ENCODE measurements at regions not wholly inside any gene's neighbourhood (a gene's known extent, or its start where the extent isn't known, plus 50 kb on each side); places are given as distances from the start of the nearest gene placed in this dataset.

DNA sequence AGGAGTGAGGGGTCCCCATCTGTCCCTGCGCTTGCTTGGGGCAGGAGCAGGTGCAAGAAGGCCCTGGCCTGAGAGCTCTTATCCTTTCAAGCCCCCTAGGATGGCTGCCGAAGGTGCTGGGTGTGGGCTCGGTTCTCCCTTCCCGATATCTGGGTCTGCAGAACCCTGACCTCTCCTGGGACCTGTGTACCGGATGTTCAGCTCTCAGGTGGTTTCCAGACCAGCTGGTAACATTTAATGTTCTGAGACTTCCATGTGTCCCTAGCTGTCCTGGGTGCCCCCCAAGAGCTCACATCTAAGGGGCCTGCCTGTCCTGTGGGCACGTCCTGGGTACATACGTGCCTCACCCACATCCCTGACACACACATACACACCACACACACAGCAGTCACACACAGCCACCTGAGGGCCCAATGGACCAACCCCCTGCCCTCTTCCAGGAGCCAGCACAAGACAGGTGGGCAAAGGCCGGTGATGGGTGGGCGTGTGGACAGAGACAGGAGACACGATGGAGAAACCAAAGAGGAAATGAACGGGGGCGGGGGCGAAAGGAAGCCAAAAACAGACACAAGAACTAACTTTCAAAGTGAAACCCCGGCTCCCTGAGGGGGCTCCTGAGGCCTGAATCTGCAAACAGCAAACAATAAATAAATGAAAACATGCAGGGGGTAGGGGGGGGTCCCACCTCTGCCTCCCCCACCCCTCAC is 124.3 kb downstream of the PTPRS start:
- TF ChIP-seq, protein P1, sequence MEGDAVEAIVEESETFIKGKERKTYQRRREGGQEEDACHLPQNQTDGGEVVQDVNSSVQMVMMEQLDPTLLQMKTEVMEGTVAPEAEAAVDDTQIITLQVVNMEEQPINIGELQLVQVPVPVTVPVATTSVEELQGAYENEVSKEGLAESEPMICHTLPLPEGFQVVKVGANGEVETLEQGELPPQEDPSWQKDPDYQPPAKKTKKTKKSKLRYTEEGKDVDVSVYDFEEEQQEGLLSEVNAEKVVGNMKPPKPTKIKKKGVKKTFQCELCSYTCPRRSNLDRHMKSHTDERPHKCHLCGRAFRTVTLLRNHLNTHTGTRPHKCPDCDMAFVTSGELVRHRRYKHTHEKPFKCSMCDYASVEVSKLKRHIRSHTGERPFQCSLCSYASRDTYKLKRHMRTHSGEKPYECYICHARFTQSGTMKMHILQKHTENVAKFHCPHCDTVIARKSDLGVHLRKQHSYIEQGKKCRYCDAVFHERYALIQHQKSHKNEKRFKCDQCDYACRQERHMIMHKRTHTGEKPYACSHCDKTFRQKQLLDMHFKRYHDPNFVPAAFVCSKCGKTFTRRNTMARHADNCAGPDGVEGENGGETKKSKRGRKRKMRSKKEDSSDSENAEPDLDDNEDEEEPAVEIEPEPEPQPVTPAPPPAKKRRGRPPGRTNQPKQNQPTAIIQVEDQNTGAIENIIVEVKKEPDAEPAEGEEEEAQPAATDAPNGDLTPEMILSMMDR (IDR thresholded peaks at IDR 0.05): no peak

DNA sequence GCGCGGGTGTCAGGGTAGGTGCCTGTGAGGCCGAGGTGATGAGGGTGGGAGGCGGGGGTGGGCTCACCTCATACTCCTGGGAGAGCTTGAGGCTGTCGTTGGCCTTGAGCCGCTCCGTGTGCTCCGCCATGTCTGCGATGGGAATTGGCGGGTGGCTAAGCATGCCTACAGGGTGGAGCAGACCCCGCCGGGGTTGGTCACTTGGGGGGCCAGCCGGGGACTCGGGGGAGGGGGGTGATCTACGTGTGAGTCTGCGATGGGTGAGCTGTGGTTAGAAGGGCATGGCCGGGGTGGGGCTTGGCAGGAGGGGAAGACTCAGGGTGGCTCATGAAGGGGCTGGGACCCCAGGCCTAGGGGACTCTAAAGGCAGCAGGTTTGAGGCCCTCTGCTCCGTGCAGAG is 125.2 kb downstream of the PTPRS start:
- TF ChIP-seq, protein P1 (IDR thresholded peaks at IDR 0.05): no peak

DNA sequence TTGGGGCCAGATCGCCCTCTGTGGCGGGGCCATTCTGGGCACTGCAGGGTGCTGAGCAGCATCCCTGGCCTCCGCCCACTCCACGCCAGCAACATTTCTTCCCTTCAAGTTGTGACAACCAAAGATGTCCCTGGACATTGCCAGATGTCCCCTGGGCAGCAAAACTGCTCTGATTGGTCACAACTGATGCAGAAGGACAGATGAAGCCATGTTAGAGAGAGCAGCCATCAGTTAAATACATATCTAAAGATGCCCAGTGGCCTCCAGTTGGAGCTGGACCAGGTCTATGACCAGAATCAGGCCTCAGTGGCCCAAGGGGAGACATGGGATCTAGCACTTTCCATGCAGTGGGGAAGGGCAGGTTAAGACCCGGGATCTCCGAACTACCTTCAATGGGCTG is 125.7 kb downstream of the PTPRS start:
- TF ChIP-seq, protein P1 (IDR thresholded peaks at IDR 0.05): no peak

DNA sequence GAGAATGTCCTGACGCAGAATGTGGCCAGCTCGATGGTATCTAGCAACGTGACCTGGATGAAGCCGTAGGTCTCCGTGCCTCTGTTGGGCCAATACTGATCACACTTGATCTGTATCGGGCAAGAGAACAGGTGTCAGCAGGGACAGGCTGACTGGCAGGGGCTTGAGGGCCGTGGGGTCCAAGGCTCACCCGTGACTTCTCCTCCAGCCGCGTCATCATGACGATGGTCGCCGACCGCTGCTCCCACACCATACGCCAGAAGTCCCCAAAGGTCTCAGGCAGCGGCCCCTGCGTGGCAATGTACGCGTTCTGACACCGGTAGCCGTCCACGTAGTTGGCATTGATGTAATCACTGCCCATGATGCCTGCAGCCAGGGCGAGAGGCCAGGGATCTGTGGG is 126.2 kb downstream of the PTPRS start:
- TF ChIP-seq, protein P1 (IDR thresholded peaks at IDR 0.05): no peak

DNA sequence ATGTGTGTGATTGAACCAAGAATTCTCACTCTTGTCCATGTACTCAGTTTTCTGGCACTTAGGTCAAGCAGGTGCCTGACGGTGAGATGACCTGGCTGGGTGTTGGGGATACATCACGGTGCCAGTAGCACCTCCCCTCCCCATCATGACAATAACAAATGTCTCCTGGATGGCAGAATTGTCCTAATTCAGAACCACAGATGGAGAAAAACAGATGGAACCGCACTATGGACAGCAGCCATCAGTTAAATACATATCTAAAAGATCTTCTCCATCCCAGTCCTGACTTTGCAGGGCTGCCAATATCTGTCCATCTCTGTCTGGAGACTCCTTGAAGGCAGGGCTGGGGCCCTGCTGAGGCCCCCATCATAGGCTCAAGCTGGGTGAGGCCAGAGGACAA is 126.9 kb downstream of the PTPRS start:
- TF ChIP-seq, protein P1 (IDR thresholded peaks at IDR 0.05): no peak

DNA sequence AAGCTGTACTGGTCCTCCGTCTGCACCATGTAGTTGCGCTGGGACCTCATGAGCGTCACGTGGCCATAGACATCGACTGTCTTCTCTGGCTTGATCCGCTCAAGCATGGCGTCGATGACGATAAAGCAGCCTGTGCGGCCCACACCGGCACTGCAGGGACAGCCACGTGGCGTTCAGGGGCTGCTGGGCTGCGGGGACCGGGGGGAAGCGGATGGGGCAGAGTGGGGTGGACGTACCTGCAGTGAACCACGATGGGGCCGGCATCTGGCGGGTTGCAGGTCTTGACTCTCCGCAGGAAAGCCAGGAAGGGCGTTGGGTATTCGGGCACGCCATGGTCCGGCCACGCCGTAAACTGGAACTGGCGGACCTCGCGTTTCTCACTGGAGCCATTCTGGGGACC is 128.5 kb downstream of the PTPRS start:
- TF ChIP-seq, protein P1 (IDR thresholded peaks at IDR 0.05): no peak

DNA sequence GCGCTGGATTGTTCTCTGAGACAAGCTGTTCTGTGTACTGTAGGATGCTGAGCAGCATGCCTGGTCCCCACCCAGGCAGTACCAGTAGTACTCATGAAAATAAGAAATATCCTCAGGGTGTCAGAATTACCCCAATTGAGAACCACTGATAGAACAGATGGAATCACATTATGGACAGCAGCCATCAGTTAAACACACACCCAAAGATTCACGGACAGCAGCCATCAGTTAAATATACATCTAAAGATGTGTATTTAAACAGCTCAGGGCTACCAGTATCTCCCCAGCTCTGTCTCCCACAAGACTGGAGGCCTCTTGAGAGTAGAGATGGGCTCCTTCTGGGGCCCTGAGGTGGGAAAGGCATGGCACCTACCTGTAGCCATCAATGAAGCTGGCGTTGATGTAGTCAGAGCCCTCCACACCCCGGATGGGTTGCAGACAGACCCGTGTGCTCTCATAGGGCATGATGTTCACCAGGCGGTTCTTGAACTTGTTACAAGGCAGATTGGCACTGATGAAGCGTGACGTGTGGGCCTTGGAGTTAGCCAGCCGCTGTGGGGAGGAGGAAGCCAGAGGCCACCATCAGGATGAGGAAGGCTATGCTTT is 129.3 kb downstream of the PTPRS start:
- TF ChIP-seq, protein P1 (IDR thresholded peaks at IDR 0.05): no peak

All from LNCAP (cell line).